ENCODE measurements at regions not wholly inside any gene's neighbourhood (a gene's known extent, or its start where the extent isn't known, plus 50 kb on each side); places are given as distances from the start of the nearest gene placed in this dataset.
A peak's percentile ranks its signal among the peaks of the same experiment; 100 is the strongest.
"Not testable (repeated sequence)": the region's sequence is repeated elsewhere in the genome, so short reads cannot be mapped to it uniquely, and the experiment has no call there.

DNA sequence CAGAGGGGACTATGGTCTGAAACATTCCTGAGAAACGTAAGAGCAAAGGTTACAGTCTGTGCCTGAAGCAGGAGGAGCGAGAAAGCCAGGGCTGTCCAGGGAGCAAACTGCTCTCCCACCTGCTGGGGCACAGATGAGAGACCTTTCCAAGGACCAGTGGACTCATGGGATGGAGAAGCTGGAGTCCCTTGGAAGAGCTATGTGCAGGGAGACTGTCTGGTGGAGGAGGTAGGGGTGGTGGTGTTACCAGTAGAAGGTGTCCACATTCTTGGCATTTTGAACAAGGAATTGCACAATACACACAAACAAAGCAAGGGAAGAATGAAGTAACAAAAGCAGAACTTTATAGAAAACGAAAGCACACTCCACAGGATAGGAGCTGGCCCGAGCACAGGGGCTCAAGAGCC is 97.9 kb upstream of the CYRIA start:
- no peak for FAIRE-seq
- TF ChIP-seq POLR2A (IDR thresholded peaks at IDR 0.05; ENCODE audit: low read depth, low read length) = no peak
- no peak for DNase-seq (ENCODE audit: insufficient read length, low spot score)

DNA sequence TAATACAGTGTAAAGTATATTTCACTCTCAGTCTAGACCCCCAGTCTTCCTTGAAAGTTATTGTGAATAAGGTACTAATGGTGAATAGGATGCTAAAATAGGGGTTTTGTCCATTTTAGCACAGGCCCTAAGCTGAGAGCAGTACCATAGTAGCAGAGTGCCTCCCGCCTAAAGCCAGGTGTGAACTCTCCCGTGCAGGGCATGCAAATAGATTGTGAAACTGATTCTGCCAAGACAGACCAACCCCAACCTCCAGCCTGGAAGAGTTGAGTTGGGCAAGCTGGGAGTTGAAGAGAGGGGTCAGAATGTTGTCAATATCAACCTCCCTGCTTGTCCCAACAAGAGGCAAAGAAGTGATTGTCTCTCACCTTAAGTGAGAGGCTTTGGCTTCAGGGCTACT is 97.4 kb upstream of the CYRIA start:
- DNase-seq (ENCODE audit: insufficient read length, low spot score) = no peak
- no peak for TF ChIP-seq POLR2A (IDR thresholded peaks at IDR 0.05; ENCODE audit: low read depth, low read length)
- no peak for FAIRE-seq

DNA sequence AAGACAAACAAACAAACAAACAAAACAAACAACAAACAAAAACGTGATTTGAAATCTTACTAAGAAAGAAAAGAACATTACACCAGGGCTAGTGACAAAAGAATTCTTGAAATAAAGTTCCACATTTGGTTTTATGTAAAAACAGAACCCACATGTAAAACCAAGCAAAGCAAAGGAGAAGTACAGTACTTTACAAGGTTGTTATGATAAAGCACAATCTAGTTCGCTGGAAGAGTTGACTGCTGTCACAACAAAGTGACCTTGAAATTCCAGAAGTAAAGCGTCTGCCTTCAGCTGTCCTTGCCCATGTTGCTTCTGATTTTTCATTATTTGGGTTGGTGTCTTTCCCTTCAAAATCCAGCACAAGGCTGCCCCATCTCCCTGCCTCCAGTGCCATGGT is 94.8 kb upstream of the CYRIA start:
- no peak for TF ChIP-seq POLR2A (IDR thresholded peaks at IDR 0.05; ENCODE audit: low read depth, low read length)
- DNase-seq (ENCODE audit: insufficient read length, low spot score) (no peak), FAIRE-seq (no peak)

DNA sequence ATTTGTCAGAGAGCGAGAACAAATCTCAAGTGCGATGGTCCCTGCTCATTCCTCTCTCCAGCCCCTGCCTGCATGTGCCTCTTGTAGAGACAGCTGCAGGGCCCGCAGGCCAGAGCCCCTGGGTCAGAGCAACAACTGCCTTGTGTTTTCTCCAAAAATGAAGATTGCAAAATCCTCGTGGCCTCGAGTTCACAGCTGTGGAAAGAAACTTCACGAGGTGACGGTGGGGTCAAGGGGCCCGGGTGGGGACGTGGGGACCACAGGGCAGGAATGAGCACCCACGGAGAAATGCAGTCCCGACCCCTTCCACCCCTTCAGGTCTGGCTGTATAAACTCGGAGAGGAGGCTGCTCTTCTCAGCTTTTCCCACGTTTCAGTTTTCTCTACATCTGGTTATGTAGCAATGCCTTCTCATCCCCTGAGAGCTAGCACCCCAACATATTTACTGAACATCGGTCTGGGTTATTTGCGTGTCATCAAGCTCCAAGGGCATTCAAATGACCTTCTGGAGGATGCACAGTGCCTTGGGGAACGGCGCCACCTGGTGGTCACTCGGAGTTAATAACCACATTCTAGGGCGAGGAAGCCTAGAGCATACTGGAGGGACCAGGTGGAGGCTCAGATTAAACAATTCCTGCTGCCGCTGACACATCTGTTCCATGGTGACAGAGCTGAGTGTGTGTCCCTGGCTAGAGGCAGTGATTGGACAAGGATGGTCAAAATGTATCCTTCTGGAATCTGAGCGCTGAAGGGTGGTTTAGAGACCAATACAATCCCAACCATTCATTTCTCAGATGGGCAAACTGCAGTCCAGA is 91.4 kb upstream of the CYRIA start:
- DNase-seq (ENCODE audit: insufficient read length, low spot score) = peak; percentile 52
- no peak for TF ChIP-seq POLR2A (IDR thresholded peaks at IDR 0.05; ENCODE audit: low read depth, low read length)
- FAIRE-seq = no peak

DNA sequence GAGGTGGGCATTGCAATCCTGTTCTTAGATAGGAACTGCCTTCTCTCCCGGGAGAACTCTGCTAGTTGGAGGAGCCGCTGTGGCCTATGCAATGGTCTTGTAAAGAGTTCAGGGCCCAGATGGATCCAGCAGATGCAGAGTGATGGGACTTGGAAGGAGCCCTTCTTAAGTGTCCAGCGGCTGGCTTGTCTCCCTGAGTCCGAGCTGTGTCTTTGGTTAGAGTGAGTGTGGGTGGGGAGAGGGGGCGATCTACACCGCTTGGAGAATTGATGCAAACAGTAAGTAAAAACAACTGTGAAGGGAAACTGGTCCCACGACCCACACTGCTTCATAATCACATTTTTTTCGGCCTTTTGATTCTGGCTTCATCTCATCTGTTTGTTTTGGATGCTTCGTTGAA is 89.8 kb upstream of the CYRIA start:
- FAIRE-seq = no peak
- DNase-seq (ENCODE audit: insufficient read length, low spot score) = no peak
- no peak for TF ChIP-seq POLR2A (IDR thresholded peaks at IDR 0.05; ENCODE audit: low read depth, low read length)

DNA sequence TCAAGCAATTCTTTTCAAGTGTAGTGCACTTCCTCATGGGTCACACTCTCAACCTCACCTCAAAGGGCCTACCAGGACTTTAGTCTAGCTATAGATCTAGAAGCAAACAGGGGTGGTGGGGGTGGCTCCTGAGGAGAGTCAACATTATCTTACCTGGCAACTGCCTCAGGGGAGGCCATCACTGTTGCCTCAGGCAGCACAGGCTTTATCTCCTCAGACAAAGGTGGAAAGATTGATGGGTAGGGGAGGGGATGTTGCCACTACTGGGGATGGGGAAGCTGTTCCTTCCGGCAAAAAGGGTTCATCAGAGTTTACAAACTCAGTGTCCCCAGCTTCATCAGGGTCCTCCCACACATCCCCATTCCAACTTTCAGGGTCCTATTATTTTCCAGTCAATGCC is 87.4 kb upstream of the CYRIA start:
- not testable (repeated sequence) for DNase-seq (ENCODE audit: insufficient read length, low spot score); FAIRE-seq

DNA sequence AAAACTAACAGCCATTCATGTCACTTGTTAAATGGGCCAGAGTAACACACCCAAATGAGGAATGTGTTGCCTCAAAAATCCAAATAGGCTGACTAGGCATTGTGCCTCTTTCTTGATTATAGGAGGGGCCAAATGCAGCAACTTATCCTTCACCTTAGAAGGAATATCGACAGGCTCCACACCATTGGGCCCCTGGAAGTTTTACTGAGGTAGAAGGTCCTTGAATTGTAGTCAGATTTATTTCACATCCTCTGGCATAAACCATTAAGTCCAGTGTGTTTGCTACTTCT is 85.2 kb upstream of the CYRIA start:
- FAIRE-seq; DNase-seq (ENCODE audit: insufficient read length, low spot score): not testable (repeated sequence)

DNA sequence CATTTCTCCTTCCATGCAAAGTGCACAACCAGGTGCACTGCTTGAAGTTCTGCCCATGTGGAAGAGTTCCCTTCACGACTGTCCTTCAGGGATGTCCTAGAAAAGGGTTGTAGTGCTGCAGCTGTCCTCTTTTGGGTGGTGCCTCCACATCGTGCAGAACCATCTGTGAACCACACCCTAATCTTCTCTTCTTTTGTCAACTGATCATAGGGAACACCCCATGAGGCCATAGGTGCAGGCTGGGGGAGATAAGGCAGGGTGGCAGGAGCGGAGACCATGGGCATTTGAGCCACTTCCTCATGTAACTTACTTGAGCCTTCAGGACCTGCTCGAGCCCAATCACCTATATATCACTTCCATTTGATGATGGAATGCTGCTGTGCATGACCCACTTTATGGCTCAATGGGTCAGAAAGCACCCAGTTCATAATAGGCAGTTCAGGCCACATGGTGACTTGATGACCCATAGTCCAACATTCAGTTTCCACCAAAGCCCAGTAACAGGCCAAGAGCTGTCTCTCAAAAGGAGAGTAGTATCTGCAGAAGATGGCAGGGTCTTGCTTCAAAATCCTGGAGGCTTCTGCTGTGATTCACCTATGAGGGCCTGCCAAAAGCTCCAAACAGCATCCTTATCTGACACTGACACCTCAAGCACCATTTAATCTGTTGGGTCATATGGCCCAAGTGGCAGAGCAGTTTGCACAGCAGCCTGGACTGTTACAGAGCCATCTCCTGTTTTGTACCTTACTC is 84.7 kb upstream of the CYRIA start:
- no peak for TF ChIP-seq POLR2A (IDR thresholded peaks at IDR 0.05; ENCODE audit: low read depth, low read length)
- FAIRE-seq (no peak), DNase-seq (ENCODE audit: insufficient read length, low spot score) (no peak)

DNA sequence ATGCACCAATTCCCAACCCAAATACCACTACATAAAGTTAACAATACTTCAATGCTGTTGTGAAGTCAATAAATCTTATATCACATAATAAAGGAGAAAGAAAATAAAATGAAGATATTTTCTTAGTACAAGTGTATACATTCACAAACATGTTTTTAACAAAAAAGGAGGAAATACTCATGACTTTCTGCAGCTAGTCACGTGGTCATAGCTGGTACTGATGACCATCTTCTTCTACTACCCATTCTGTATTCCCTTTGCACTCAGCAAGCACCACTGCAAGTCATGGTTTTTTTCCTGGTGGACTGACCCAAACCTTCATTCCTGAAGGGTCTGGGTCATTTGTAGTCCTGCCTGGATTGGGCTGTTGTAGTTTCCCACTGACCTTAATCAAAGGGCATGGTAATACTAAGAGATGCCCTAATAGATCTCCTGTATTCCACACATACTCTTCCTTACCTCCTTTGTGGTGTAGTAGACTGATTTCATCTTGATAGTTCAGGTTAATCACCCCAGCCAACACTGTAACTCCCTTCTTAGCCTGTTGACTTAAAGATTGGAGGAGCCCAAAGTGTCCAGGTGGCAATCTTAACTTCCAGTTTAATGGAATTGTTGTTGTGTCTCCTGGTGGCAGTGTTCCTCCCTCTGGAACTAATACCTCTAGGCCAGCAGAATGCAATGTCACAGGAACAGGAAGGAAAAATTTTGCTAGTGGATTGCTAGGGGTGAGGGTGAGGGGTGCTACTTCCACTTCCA is 83.1 kb upstream of the CYRIA start:
- not testable (repeated sequence) for FAIRE-seq

DNA sequence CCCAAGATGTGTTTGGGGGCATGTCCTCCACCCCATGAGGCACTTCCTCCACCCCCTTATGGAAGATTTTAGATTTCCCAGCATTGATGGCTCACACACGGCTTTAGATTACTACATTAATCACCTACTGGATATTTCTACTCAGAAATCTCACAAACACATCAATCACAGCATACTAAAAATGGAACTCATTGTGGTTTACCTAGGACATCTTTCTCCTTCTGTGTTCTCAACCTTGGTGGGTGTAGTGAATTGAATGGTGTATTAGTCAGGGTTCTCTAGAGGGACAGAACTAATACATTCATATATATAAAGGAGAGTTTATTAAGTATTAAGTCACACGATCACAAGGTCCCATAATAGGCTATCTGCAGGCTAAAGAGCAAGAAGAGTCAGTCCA is 82.1 kb upstream of the CYRIA start:
- FAIRE-seq (no peak), DNase-seq (ENCODE audit: insufficient read length, low spot score) (no peak)
- no peak for TF ChIP-seq POLR2A (IDR thresholded peaks at IDR 0.05; ENCODE audit: low read depth, low read length)

More for the DNA sequence above, 83.1 kb upstream of the CYRIA start:
- not testable (repeated sequence) for DNase-seq (ENCODE audit: insufficient read length, low spot score)

DNA sequence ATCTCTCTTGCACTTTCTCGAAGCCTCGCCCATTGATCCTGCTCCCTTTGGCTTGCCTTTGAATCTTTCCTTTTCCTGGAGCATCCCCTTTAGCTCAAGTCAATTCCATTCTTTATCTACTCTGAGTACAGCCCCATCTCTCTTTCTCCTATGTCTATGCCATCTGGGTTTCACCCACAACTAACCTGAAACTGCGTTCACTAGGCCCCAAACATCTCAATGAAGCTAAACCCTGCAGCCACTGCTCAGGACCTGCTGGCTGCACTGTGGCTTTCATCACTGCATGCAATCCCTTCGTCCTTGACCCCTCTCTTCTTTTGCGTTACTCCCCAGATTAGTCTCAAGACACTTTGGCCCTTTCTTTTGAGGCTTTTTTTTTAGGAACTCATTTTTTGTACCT is 81.6 kb upstream of the CYRIA start:
- no peak for DNase-seq (ENCODE audit: insufficient read length, low spot score)
- no peak for FAIRE-seq

DNA sequence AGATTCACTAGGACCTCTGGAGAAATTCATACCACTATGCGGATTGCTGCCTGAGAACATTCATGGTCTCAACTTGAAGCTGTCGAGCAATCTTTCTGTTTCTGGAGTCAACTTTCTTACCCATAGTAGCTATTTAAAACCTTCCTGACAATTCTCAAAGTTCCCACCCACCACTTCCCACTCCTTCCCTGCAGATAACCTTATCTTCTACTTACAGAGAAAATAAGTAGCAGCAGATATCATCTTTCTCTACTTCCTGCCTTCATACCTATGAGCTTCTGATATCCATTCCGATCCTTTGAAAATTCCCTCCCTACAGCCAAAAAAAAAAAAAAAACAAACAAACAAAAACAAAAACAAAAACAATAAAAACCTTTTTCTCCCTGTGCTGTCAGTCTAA is 81.2 kb upstream of the CYRIA start:
- no peak for TF ChIP-seq POLR2A (IDR thresholded peaks at IDR 0.05; ENCODE audit: low read depth, low read length)
- FAIRE-seq (no peak), DNase-seq (ENCODE audit: insufficient read length, low spot score) (no peak)

More for the DNA sequence above, 81.6 kb upstream of the CYRIA start:
- no peak for TF ChIP-seq POLR2A (IDR thresholded peaks at IDR 0.05; ENCODE audit: low read depth, low read length)

DNA sequence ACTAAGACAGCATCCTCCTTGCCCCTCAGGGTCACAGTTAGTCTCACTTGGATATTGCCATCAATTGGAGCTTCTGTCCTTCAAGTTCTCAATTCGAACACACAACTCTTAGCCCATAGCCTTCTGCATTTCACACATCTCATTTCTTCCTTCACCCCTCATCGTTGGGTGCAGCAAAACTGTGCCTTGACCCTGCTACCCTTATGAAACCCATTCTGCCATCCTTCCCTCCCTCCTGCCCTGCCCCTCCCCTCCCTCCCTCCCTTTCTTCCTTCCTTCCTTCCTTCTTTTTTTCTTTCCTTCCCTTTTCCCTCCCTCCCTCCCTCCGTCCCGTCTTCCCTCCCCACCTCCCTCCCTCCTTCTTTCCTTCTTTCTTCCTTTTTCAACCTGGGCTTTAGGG is 80.7 kb upstream of the CYRIA start:
- no peak for FAIRE-seq
- TF ChIP-seq POLR2A (IDR thresholded peaks at IDR 0.05; ENCODE audit: low read depth, low read length) = no peak
- DNase-seq (ENCODE audit: insufficient read length, low spot score) = no peak

DNA sequence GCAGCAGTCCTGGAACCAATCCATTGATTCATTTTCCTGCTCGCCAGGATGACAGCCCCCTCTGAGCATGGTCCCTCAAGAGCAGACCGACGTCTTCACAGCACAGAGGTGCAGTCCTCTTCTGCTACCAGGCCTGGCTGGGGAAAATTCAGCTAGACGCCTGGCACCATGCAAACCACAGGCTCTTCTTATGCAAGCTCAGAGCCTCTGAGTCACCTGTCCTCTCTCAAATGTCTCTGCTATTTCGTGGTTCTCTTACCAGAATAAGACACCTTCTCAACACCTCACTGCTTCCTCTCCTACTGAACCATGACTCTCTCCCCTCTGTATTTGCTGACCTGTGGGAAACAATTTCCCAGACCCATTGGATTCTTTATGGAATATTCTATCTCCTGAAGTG is 79.8 kb upstream of the CYRIA start:
- DNase-seq (ENCODE audit: insufficient read length, low spot score) (no peak), FAIRE-seq (no peak)
- no peak for TF ChIP-seq POLR2A (IDR thresholded peaks at IDR 0.05; ENCODE audit: low read depth, low read length)

DNA sequence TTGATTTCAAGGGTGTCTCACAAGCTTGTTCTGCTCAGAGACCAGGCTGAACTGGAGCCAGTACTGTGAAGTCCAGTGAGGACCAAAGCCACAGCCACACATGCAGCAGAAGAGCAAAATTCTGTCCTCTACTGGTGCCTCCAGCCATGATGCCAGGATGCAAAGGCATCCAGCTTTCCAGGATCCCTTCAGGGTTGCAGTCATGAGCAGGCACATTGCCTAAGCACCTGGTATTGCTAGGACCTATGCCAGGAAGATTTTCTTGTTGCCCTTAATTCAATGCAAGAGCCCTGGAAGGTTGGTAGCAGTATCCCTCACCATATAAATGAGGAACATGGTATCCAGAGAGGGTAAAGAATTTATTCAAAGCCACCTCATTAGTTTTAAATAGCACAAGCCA is 78.9 kb upstream of the CYRIA start:
- no peak for DNase-seq (ENCODE audit: insufficient read length, low spot score)
- TF ChIP-seq POLR2A (IDR thresholded peaks at IDR 0.05; ENCODE audit: low read depth, low read length) = no peak
- FAIRE-seq = no peak
